HEK293 (cell line): ENCODE measurements at regions not wholly inside any gene's neighbourhood (a gene's known extent, or its start where the extent isn't known, plus 50 kb on each side); places are given as distances from the start of the nearest gene placed in this dataset.

Experiments
- CTCF ChIP-seq: fragments of 450-650 bp; formaldehyde crosslinking; IDR thresholded peaks from 2 replicates; pipeline ENCODE4 v1.5.1; 2016; ENCODE audit warnings: missing biosample characterization, missing genetic modification characterization
- ZFP41 ChIP-seq: fragments of 450-650 bp; formaldehyde crosslinking; IDR thresholded peaks from 2 replicates; pipeline ENCODE4 v1.5.1; 2016; ENCODE audit warnings: missing biosample characterization, missing genetic modification characterization, borderline replicate concordance
- ZNF121 ChIP-seq: fragments of 450-650 bp; formaldehyde crosslinking; IDR thresholded peaks from 2 replicates; pipeline ENCODE4 v1.5.1; 2016; ENCODE audit warnings: missing biosample characterization, missing genetic modification characterization
- ZNF274 ChIP-seq, 2 experiments: fragments of 200-500 bp in 1 of 2; fragments of 450-650 bp in 1 of 2; sonication (Bioruptor generic) in 1 of 2; formaldehyde crosslinking in 1 of 2; IDR thresholded peaks; 2 replicates each; pipeline versions ENCODE4 v1.5.1 to v1.6.1; 2014 to 2016; ENCODE audit warnings: borderline replicate concordance in 1 of 2, inconsistent platforms in 1 of 2, low read length in 1 of 2, missing biosample characterization in 1 of 2, missing genetic modification characterization in 1 of 2
- ZNF510 ChIP-seq: fragments of 450-650 bp; formaldehyde crosslinking; IDR thresholded peaks from 2 replicates; pipeline ENCODE4 v1.5.1; 2018; ENCODE audit warnings: mild to moderate bottlenecking, missing genetic modification characterization, missing biosample characterization; ENCODE audit not compliant: insufficient replicate concordance
- ZNF530 ChIP-seq: fragments of 450-650 bp; formaldehyde crosslinking; IDR thresholded peaks from 2 replicates; pipeline ENCODE4 v1.5.1; 2016; ENCODE audit warnings: low read depth, missing biosample characterization, missing genetic modification characterization
- TF ChIP-seq, protein P1 (sequence below): fragments of 450-650 bp; formaldehyde crosslinking; IDR thresholded peaks from 2 replicates; pipeline ENCODE4 v1.5.1; 2016; ENCODE audit warnings: missing biosample characterization, missing genetic modification characterization
- TF ChIP-seq, protein P2 (sequence below): fragments of 450-650 bp; formaldehyde crosslinking; IDR thresholded peaks from 2 replicates; pipeline ENCODE4 v1.5.1; 2016; ENCODE audit warnings: missing biosample characterization, missing genetic modification characterization

DNA sequence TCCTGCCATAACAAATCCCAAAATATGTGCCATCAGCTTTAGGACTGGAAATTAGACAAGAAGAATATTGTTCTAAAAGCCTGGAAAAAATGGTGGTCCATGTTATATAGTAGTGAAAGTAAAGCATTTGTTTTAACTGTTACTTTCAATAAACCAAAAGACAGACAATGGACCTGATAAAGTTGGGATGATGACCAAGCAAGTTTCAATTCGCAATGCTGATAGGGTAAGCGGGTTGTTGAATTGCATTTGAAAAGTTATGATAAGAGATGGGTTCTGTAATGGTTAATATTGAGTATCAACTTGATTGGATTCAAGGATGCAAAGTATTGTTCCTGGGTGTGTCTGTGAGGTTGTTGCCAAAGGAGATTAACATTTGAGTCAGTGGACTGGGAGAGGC lies 131.9 kb upstream of the ZC3H12C start:
- no peak for TF ChIP-seq ZNF274 (IDR thresholded peaks at IDR 0.05; ENCODE audit: low read length)
- no peak for TF ChIP-seq ZNF274 (tag by site-specific recombination; IDR thresholded peaks at IDR 0.05; ENCODE audit: borderline replicate concordance)
- TF ChIP-seq ZFP41 (tag by site-specific recombination) = no peak
- TF ChIP-seq CTCF = no peak
- TF ChIP-seq ZNF530 (tag by site-specific recombination) = no peak
- TF ChIP-seq ZNF510 (tag by site-specific recombination) = no peak
- TF ChIP-seq, protein P1, sequence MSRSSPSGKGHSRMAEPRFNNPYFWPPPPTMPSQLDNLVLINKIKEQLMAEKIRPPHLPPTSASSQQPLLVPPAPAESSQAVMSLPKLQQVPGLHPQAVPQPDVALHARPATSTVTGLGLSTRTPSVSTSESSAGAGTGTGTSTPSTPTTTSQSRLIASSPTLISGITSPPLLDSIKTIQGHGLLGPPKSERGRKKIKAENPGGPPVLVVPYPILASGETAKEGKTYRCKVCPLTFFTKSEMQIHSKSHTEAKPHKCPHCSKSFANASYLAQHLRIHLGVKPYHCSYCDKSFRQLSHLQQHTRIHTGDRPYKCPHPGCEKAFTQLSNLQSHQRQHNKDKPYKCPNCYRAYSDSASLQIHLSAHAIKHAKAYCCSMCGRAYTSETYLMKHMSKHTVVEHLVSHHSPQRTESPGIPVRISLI = no peak
- TF ChIP-seq, protein P2, sequence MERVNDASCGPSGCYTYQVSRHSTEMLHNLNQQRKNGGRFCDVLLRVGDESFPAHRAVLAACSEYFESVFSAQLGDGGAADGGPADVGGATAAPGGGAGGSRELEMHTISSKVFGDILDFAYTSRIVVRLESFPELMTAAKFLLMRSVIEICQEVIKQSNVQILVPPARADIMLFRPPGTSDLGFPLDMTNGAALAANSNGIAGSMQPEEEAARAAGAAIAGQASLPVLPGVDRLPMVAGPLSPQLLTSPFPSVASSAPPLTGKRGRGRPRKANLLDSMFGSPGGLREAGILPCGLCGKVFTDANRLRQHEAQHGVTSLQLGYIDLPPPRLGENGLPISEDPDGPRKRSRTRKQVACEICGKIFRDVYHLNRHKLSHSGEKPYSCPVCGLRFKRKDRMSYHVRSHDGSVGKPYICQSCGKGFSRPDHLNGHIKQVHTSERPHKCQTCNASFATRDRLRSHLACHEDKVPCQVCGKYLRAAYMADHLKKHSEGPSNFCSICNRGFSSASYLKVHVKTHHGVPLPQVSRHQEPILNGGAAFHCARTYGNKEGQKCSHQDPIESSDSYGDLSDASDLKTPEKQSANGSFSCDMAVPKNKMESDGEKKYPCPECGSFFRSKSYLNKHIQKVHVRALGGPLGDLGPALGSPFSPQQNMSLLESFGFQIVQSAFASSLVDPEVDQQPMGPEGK (tag by site-specific recombination) = no peak
- TF ChIP-seq ZNF121 (tag by site-specific recombination) = no peak
